Forelimb muscle (tissue), 1 donor: ENCODE measurements at regions not wholly inside any gene's neighbourhood (a gene's known extent, or its start where the extent isn't known, plus 50 kb on each side); places are given as distances from the start of the nearest gene placed in this dataset.

Experiments used
- DNase-seq: peaks from one replicate; pipeline ENCODE4 v3.0.0-alpha.2; 2013; ENCODE audit warnings: low read depth

DNA sequence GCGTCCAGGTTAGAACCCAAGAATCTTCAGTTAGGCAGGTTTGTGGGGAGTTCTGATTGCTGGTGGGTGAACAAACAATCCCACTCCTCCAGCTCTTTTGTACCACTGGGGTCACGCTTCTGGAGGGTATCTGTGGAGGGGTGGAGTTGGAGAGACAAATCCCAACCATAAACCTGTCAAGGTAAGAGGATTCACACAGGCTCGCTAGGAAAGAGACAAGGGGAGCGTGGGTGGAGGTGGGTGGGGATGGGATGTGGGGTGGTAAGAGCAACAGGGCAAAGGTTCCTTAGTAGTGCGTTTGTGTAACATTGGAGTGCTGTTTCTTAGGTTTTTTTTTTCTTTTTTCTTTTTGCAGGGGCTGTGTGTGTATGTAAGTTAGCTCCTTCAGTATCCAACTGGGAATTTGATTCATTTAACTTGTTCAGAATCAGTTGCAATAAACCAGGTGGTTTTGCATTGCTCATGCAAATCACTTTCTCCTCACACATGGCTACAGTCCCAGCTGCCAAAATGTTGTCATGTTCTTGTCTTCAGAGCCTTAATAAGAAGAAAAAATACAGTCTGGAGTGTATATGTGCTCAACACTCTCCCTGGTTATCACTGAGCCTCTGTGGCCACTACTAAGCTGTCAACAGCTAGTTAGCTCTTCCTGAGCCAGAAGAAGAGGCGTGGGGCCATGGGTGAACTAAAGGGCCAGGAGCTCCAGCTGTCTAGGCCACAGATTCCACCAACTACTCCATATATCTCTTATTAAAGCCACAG lies 164.0 kb upstream of the RAD23B start:
- no peak for DNase-seq

GRCh38 chr9:107119735-107120134 lies 163.3 kb upstream of the RAD23B start:
- DNase-seq, result no peak

DNA sequence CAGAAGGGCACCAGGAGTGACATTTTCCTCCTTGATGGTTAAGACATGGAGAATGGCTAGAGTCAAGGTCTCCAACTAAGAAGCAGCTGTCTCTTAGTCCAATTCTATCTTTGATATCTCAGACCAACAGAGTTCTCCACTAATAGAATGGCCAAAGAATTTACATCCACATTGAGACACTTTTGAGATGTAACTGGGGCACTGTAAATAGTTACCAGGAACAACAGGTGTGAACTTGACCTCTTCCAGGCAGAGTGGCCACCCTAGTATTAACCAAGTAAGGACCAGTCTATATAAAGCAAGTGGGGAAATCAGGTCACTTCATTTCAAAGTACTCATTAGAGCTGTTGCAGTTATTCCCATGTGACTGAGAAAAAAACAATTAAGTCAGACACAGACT lies 159.7 kb upstream of the RAD23B start:
- DNase-seq, result no peak

GRCh38 chr9:107127608-107128007 lies 155.5 kb upstream of the RAD23B start:
- no peak for DNase-seq

GRCh38 chr9:107131108-107131799 lies 151.8 kb upstream of the RAD23B start:
- no peak for DNase-seq

- DNase-seq, result no peak
Measured at GRCh38 chr9:107136296-107136695, 146.8 kb upstream of the RAD23B start.

- no peak for DNase-seq
Measured at GRCh38 chr9:107137495-107138202, 145.4 kb upstream of the RAD23B start.

- DNase-seq, result no peak
Measured at GRCh38 chr9:107138261-107138992, 144.7 kb upstream of the RAD23B start.

- no peak for DNase-seq
Measured at GRCh38 chr9:107141967-107142366, 141.1 kb upstream of the RAD23B start.

GRCh38 chr9:107142430-107142829 lies 140.6 kb upstream of the RAD23B start:
- no peak for DNase-seq

- DNase-seq, result no peak
Measured at GRCh38 chr9:107142896-107143603, 140.0 kb upstream of the RAD23B start.

DNA sequence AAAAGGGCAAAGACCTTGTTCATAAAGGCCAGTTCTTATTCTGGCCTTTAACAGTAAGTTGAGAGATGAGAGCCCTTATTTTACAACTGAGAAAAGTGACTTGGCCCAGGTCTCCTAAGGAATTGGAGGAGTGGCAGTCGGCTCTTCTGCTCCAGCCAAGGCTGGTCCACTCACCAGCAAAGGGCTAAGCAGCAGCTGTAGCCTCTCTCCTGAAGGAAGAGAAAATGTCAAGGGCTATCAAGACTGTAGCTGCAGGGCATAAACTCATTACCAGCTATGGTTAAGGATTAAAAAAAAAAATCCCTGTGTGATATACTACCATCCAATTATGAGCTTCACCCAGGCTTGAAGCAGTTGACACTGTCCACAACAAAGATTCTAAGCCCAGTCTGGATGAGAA lies 138.6 kb upstream of the RAD23B start:
- DNase-seq, result no peak

DNA sequence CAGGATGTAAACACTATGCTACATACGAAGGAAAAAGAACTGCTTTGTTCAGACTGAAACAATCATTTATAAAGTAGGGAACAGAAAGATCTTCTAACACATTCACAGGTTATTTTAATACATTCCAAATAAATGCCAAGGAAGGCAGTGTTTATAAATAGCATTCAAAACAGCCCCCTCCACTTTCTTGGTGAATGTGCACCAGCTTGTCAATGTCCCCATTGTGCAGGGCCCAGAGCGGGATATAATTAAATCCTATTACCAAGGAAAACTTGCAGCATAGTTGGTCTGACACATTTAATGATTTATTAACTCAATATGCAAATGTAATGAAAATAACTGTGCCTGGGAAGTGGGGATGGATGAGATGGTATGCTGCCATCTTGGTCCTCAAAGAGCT lies 135.9 kb upstream of the RAD23B start:
- DNase-seq, result no peak

- DNase-seq, result no peak
Measured at GRCh38 chr9:107148216-107148615, 134.9 kb upstream of the RAD23B start.

- DNase-seq, result no peak
Measured at GRCh38 chr9:107149756-107150155, 133.3 kb upstream of the RAD23B start.

DNA sequence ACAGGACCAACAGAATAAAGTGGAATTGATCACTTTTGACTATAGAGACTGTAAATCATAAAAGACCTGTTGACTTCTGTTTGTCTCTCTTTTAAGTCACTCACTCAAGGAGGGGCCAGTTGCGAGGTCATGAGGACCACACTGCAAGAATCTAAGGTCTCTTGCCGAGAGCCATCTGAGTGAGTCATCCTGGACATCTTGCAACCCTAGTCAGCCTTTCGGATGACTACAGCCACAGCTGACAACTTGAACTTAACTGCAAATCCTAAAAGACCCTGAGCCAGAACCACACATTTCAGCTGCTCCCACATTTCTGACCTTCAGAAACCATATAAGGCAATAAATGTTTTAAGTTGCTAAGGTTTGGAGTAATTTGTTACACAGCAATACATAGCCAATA lies 129.7 kb upstream of the RAD23B start:
- no peak for DNase-seq

- no peak for DNase-seq
Measured at GRCh38 chr9:107154291-107154690, 128.8 kb upstream of the RAD23B start.

GRCh38 chr9:107154766-107155165 lies 128.3 kb upstream of the RAD23B start:
- DNase-seq, result no peak

- no peak for DNase-seq
Measured at GRCh38 chr9:107155244-107155817, 127.7 kb upstream of the RAD23B start.

GRCh38 chr9:107158321-107158720 lies 124.8 kb upstream of the RAD23B start:
- DNase-seq, result no peak

DNA sequence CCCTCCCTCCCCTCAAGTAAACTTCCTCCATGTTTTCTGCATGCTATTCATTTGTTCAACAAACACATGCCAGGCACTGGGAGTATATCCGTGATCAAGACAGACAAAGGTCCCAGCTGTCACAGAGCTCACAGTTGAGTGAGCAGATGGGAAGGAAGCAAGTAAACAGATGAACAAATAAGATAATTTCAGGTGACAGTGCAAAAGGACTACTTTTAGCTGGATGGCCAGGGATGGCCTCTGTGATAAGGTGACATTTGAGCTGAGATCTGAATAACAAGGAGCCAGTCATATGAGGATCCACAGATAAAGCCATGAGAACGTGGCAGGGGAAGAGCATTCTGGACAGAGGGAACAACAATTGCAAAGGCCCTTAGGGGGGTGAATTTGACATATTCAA lies 121.7 kb upstream of the RAD23B start:
- DNase-seq, result no peak
